GM10248 (cell line): ENCODE measurements at regions not wholly inside any gene's neighbourhood (a gene's known extent, or its start where the extent isn't known, plus 50 kb on each side); places are given as distances from the start of the nearest gene placed in this dataset.

Source experiments
- CTCF ChIA-PET: fragments of 300-600 bp; sonication (Branson Sonifier 250); formaldehyde crosslinking; extraction: SDS; loops from one replicate; lab custom pipeline; 2021; ENCODE audit warnings: antibody characterized with exemption; lab: Yijun Ruan, JAX
- POLR2A ChIA-PET: fragments of 350-650 bp; sonication (Branson Sonifier 250); formaldehyde crosslinking; extraction: SDS; loops from one replicate; lab custom pipeline; 2020; ENCODE audit warnings: antibody characterized with exemption; lab: Yijun Ruan, JAX
- DNase-seq: peaks from one replicate; pipeline ENCODE4 v3.0.0; 2012; ENCODE audit errors: extremely low spot score
- CTCF ChIP-seq: IDR thresholded peaks from 2 replicates; pipeline ENCODE4 v1.5.1; 2012; ENCODE audit warnings: mild to moderate bottlenecking, low read depth; ENCODE audit errors: extremely low read depth, missing control alignments, control extremely low read depth

GRCh38 chr2:221817052-221817451 is 244.9 kb upstream of the EPHA4 start:
- DNase-seq = no peak
- CTCF ChIA-PET = no interaction called here
- POLR2A ChIA-PET = no interaction called here
- no peak for TF ChIP-seq CTCF

- no peak for DNase-seq
- CTCF ChIA-PET = no interaction called here
- TF ChIP-seq CTCF = no peak
- POLR2A ChIA-PET = no interaction called here
Measured at GRCh38 chr2:221816566-221816965, 244.5 kb upstream of the EPHA4 start.

GRCh38 chr2:221810650-221811049 is 238.5 kb upstream of the EPHA4 start:
- CTCF ChIA-PET = interaction anchor here (1.3 kb wide), 1 partner anchor 61 kb away, joined by 3 read pairs; no protein-coding TSS in a partner anchor
- POLR2A ChIA-PET = no interaction called here
- DNase-seq = no peak
- no peak for TF ChIP-seq CTCF

- ChIA-PET POLR2A (no interaction called here), CTCF (no interaction called here)
- TF ChIP-seq CTCF = no peak
- no peak for DNase-seq
Measured at GRCh38 chr2:221810245-221810644, 238.1 kb upstream of the EPHA4 start.

GRCh38 chr2:221808488-221808887 is 236.4 kb upstream of the EPHA4 start:
- no peak for TF ChIP-seq CTCF
- CTCF ChIA-PET = interaction anchor here (0.9 kb wide), 1 partner anchor 18 kb away, joined by 3 read pairs; no protein-coding TSS in a partner anchor
- POLR2A ChIA-PET = no interaction called here
- DNase-seq = no peak

- no peak for DNase-seq
- ChIA-PET CTCF (no interaction called here), POLR2A (no interaction called here)
- no peak for TF ChIP-seq CTCF
Measured at GRCh38 chr2:221807706-221808105, 235.6 kb upstream of the EPHA4 start.
